ENCODE measurements at regions not wholly inside any gene's neighbourhood (a gene's known extent, or its start where the extent isn't known, plus 50 kb on each side); places are given as distances from the start of the nearest gene placed in this dataset.

- Histone ChIP-seq H3K27me3 (ENCODE audit: control insufficient read depth in 4 of 4, insufficient read depth in 4 of 4, low read length in 3 of 4) (no peaks in the 10 kb centered on the region), H3K9ac (ENCODE audit: low read depth in 1 of 2, low read length in 2 of 2) (no peak overlapping the region), H3K4me3 (ENCODE audit: low read depth in 1 of 3, low read length in 3 of 3) (no peak overlapping the region), H3K27ac (ENCODE audit: low read depth in 1 of 2, low read length in 2 of 2) (no peak overlapping the region), H3K36me3 (ENCODE audit: control insufficient read depth in 4 of 4, insufficient read depth in 3 of 4, low read depth in 1 of 4, low read length in 3 of 4) (no peaks in the 10 kb centered on the region), H3K9me3 (ENCODE audit: control insufficient read depth in 4 of 4, low read length in 3 of 4) (peaks cover 0 to 3% (median 0%) of the 10 kb centered on the region in 4 donors), H3K4me1 (ENCODE audit: control insufficient read depth in 4 of 4, insufficient read depth in 4 of 4, low read length in 3 of 4) (no peaks in the 10 kb centered on the region)
- DNase-seq (ENCODE audit: low spot score), result no peak
- 47% methylated on average over 8 of the region's 8 CpGs for WGBS
- no peak for TF ChIP-seq TAF1 (conservative IDR thresholded peaks at IDR 0.05)
- TF ChIP-seq REST (IDR thresholded peaks at IDR 0.05), result no peak
- no peak for TF ChIP-seq ZBTB33 (IDR thresholded peaks at IDR 0.05)
- no peak for TF ChIP-seq SP1 (IDR thresholded peaks at IDR 0.05)
- no peak for TF ChIP-seq YY1 (IDR thresholded peaks at IDR 0.05)
- TF ChIP-seq, protein P1, sequence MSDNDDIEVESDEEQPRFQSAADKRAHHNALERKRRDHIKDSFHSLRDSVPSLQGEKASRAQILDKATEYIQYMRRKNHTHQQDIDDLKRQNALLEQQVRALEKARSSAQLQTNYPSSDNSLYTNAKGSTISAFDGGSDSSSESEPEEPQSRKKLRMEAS (IDR thresholded peaks at IDR 0.05), result no peak
- TF ChIP-seq FOXA1 (IDR thresholded peaks at IDR 0.05), result no peak
- TF ChIP-seq RXRA (IDR thresholded peaks at IDR 0.05), result no peak
- TF ChIP-seq RAD21 (IDR thresholded peaks at IDR 0.05), result no peak
- TF ChIP-seq NR2F2 (IDR thresholded peaks at IDR 0.05), result no peak
- TF ChIP-seq, protein P2, sequence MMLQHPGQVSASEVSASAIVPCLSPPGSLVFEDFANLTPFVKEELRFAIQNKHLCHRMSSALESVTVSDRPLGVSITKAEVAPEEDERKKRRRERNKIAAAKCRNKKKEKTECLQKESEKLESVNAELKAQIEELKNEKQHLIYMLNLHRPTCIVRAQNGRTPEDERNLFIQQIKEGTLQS (IDR thresholded peaks at IDR 0.05), result no peak
These were observed 663.3 kb upstream of the MGMT start for GRCh38 chr10:128803790-128804189.

GRCh38 chr10:128804411-128804810, 662.6 kb upstream of the MGMT start:
- Histone ChIP-seq H3K36me3 (ENCODE audit: control insufficient read depth in 4 of 4, insufficient read depth in 3 of 4, low read depth in 1 of 4, low read length in 3 of 4) (no peaks in the 10 kb centered on the region), H3K4me1 (ENCODE audit: control insufficient read depth in 4 of 4, insufficient read depth in 4 of 4, low read length in 3 of 4) (no peaks in the 10 kb centered on the region), H3K27ac (ENCODE audit: low read depth in 1 of 2, low read length in 2 of 2) (no peak overlapping the region), H3K27me3 (ENCODE audit: control insufficient read depth in 4 of 4, insufficient read depth in 4 of 4, low read length in 3 of 4) (no peaks in the 10 kb centered on the region), H3K9me3 (ENCODE audit: control insufficient read depth in 4 of 4, low read length in 3 of 4) (peaks cover 0 to 3% (median 0%) of the 10 kb centered on the region in 4 donors), H3K4me3 (ENCODE audit: low read depth in 1 of 3, low read length in 3 of 3) (no peak overlapping the region), H3K9ac (ENCODE audit: low read depth in 1 of 2, low read length in 2 of 2) (no peak overlapping the region)
- DNase-seq (ENCODE audit: low spot score), result no peak
- TF ChIP-seq REST (IDR thresholded peaks at IDR 0.05) (no peak), FOXA1 (IDR thresholded peaks at IDR 0.05) (no peak), HNF4G (IDR thresholded peaks at IDR 0.05) (no peak), YY1 (IDR thresholded peaks at IDR 0.05) (no peak)
- TF ChIP-seq, protein P3, sequence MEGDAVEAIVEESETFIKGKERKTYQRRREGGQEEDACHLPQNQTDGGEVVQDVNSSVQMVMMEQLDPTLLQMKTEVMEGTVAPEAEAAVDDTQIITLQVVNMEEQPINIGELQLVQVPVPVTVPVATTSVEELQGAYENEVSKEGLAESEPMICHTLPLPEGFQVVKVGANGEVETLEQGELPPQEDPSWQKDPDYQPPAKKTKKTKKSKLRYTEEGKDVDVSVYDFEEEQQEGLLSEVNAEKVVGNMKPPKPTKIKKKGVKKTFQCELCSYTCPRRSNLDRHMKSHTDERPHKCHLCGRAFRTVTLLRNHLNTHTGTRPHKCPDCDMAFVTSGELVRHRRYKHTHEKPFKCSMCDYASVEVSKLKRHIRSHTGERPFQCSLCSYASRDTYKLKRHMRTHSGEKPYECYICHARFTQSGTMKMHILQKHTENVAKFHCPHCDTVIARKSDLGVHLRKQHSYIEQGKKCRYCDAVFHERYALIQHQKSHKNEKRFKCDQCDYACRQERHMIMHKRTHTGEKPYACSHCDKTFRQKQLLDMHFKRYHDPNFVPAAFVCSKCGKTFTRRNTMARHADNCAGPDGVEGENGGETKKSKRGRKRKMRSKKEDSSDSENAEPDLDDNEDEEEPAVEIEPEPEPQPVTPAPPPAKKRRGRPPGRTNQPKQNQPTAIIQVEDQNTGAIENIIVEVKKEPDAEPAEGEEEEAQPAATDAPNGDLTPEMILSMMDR (IDR thresholded peaks at IDR 0.05; ENCODE audit: low read depth, low read length, missing input control), result no peak
- WGBS, result 77% methylated on average over 2 of the region's 2 CpGs

All from liver (tissue), 8 donors.